SK-MEL-5 (cell line): ENCODE measurements at regions not wholly inside any gene's neighbourhood (a gene's known extent, or its start where the extent isn't known, plus 50 kb on each side); places are given as distances from the start of the nearest gene placed in this dataset.

Source experiments
- DNase-seq: peaks from one replicate; pipeline ENCODE4 v3.0.0-alpha.2; 2016; ENCODE audit warnings: low read depth, low spot score
- in situ Hi-C: cut with HindIII; loops from 2 replicates; pipeline ENCODE4 v1.10.0; 2016; ENCODE audit warnings: low sequenced_read_pairs, high pct_unique_total_duplicates, low pct_unique_long_range_greater_than_20kb

GRCh38 chr14:97838986-97839385 is 1041.8 kb downstream of the VRK1 start:
- in situ Hi-C loops: no loop called here
- no peak for DNase-seq

DNA sequence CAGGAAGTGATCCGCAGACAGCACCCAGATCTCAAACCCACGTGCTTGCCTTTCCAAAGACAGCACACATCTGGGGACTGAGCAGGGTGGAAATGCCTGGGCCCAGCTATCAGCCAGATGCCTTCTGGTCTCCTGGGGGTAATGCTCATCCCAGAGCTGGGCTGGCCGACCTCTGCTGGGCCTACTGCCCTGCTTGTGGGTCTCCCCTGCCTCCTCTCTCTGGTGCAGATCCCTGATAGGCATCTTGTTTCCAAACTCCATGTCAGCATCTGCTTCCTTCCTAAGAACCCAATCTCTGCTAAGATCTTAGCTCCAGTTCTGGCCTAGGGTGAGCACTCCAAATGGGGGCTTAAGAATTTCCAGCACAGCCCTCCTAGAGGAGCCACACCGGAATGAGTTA is 1043.0 kb downstream of the VRK1 start:
- no peak for DNase-seq
- in situ Hi-C loops: no loop called here

DNA sequence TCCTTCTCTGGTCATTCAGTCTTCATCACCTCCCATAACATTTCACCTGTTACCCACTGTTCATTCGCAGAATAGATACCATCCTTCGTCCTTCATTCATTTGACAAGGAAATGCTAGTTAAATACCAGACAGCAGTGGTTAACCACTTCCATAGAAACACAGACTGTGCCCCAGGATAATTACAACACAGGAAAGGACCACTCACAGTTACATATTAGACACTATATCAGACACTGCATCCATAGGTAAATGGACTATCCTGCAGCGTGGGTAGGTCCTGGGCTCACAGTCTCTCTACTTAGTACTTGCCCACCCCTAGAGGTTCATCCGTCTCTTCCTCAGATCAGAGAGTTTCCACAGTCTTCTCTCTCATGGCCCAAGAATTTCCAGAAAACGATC is 1044.6 kb downstream of the VRK1 start:
- no peak for DNase-seq
- in situ Hi-C loops: no loop called here

DNA sequence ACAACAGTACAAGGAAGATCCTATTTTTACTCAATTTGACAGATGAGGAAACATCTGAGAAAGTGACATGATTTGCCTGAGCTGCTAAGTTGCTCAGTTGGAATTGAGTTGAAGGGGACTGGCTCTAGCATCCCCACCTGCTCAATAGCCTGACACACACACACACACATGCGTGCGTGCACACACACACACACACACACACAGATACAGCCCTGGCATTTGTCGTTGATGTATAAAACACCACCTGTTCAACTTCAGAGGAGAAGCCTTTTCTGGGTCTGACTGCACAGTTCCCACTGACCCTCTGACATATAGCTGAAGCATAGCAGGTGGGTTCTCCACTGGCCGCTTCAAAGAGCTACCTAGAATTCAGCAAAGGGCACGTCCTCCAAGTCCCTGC is 1045.9 kb downstream of the VRK1 start:
- no peak for DNase-seq
- in situ Hi-C loops: no loop called here

DNA sequence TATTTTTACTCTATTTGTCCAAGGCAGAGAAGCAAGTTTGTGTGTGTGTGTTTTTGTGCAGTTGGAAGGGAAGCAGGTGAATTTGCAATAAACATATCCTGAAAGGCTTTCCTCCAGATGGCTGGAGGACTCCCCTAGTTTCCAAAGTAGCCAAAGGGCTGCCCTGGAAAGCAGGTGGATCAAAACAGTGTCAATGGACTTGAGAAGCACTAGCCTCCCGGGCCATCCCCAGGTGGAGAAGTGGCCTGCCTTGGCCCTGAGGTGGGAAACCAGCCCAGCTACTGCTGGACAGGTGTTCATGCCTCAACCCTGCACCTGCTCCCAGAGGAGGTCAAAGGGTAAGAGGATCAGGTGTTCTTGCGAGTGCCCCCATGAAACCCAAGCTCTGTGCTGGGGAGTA is 1046.9 kb downstream of the VRK1 start:
- in situ Hi-C loops: no loop called here
- DNase-seq: no peak

GRCh38 chr14:97846156-97846555 is 1049.0 kb downstream of the VRK1 start:
- in situ Hi-C loops: no loop called here
- DNase-seq: no peak

DNA sequence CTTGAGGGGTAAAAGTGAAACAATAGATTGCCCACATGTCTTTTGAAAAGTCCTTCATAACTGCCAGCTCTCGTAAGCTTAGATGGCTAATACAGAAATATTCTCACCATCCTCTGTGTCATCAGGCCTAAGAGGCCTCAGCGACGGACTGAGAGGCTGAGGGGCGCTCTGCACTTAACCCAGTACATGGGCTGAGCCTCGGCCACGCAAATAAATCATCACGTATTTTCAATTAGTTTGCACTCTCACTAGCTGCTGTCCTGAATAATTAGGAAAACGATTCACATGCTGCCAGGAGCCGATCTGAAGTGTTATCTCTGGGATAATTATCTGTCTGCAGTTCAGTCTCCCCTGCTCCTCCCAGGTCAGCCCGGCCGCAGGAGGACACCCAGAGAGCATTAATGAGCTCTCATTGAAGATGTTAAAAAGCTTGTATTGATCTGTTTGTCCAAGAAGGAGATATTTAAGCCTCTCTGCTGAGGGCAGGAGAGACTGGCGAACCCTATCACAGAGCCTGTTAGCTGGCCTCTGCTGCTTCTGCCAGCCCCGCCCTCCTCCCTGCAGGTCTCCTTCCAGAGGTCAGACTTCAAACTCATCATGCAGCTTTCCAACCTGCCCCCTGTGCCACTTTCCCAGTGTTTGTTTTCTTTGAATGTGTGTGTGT is 1051.3 kb downstream of the VRK1 start:
- in situ Hi-C loops: no loop called here
- no peak for DNase-seq

DNA sequence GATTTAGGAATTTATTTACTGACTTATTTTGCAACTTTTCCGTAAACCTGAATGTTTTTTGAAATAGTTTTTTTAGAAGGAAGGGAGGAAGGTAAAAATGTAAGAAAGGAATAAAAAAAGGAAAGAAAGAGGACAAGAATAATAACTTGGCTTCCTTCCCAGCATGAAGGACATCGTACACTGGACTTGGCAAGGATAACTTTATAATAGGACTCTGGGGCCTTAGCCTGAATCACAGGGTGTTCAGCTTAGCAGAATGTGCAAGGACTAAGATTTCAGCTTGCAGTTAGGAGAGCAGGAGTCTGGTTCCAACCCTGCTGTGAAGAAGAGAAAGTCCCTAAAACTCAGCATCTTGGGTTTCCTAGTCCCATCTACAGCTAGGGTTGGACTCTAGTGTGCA is 1053.3 kb downstream of the VRK1 start:
- DNase-seq: no peak
- in situ Hi-C loops: no loop called here

- in situ Hi-C loops: no loop called here
These were observed 1053.7 kb downstream of the VRK1 start for GRCh38 chr14:97850886-97851285.

GRCh38 chr14:97851428-97851995 is 1054.3 kb downstream of the VRK1 start:
- in situ Hi-C loops: no loop called here
- no peak for DNase-seq

More at GRCh38 chr14:97850886-97851285, 1053.7 kb downstream of the VRK1 start:
- no peak for DNase-seq

DNA sequence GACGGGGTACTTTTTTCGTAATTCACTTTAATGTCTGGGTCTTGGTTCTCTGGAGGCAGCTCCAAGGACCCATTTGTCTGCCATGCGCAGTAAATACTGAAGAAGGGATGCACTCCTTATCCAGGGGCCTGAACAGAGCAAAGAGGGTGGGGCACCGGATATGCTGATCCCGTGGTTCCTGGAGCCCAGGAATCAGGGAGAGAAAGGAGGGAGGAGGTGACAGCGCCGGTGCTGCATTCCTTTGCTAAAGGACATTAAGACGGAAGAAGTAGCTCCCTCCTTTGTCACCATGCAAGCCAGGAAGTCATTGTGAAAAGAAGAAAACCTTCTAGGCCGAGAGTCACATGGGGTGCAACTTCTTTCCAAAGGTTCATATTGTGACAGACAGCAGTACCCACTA is 1057.7 kb downstream of the VRK1 start:
- DNase-seq: no peak
- in situ Hi-C loops: no loop called here

DNA sequence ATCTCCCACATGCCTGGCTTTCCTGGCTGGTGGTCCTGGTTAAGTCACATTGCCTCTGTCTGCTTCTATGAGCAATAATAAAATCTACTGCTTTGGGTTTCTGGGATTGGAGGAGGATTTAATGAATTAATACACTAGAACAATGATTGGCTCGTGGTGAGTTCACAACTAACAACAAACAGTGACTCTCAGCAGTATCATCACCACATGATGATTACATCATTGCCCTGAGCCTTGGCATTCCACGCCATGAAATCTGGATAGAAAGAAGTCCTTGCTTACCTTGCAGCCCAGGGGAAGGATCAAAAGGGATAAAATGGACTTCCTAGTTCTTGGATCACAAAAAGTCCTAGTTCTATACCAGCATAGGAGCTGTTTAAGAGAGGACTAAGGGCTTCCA is 1069.0 kb downstream of the VRK1 start:
- no peak for DNase-seq
- in situ Hi-C loops: no loop called here

DNA sequence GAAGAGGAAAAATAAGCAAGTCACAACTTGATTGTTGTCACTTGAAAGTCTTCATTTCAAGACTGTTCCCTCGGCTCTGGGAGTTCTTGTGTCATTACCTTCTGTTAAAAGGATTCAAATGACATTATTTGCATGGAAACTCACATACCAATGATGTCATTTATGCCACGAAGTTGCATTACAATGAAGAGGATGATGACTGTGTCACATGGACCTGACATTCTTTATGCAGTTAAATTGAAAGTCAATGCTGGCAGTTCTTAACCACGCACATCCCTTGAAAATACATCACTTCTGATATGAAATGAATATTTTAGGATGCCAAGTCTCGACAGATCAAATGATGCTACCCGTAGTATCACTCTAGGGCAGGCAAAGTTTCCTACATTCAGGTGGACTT is 1069.5 kb downstream of the VRK1 start:
- DNase-seq: no peak
- in situ Hi-C loops: no loop called here

GRCh38 chr14:97873291-97873690 is 1076.1 kb downstream of the VRK1 start:
- DNase-seq: no peak
- in situ Hi-C loops: no loop called here

GRCh38 chr14:97874394-97874793 is 1077.2 kb downstream of the VRK1 start:
- DNase-seq: no peak
- in situ Hi-C loops: no loop called here

DNA sequence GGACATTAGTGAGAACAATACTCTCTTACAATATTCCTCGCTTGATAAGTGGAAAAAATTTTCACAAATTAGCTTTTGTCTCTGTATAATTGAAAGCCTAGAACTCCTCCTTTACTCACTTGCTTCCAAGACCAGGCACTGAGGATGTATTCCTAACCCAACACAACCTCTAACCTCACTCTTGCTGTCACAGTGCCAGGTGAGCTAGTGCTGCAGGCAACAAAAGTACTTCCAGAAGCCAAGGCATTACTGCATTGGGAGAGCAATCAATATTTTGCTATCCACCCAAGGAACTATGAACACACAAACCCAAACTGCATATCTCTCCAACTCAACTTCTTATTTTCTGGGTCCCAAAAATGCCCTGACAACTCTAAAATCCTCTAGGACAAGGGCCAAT is 1081.0 kb downstream of the VRK1 start:
- in situ Hi-C loops: no loop called here
- no peak for DNase-seq

DNA sequence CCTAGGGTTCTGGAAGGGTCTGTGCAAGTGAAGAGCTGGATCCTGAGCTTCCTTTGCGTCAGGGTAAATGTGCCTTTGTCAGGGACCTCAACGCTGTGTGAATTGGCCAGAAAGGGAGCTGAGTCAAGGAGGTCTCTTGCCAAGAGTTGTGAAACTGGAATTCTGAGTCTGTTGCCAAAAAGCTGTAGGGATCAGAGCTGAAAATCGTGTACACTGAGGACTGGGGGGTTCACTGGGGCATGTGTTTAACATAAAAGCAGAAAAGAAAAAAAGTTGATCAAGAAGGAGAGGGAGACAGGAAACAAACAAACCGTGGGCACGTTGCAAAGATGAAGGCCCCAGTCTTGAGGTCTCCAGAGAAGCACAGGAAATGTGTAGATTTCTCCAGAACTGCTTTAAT is 1081.5 kb downstream of the VRK1 start:
- in situ Hi-C loops: no loop called here
- no peak for DNase-seq

DNA sequence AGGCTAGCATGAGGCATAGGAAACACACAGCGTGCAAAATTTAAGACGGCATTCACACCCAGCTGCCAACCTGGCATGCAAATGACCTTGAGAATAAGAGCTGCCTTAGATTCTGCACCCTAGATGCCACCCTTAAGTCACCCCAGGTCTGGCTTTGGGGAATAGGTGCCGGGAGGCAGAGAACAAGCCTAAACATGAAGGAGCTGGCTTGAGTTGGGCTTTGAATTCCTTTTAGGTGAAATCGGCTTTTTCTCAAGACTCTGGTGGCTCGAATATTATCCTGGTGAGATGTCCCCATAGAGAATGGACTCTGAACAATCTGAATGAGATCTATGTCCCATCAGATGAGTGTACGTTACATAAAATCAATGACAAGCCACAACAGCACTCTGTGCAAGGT is 1090.5 kb downstream of the VRK1 start:
- in situ Hi-C loops: no loop called here
- no peak for DNase-seq

DNA sequence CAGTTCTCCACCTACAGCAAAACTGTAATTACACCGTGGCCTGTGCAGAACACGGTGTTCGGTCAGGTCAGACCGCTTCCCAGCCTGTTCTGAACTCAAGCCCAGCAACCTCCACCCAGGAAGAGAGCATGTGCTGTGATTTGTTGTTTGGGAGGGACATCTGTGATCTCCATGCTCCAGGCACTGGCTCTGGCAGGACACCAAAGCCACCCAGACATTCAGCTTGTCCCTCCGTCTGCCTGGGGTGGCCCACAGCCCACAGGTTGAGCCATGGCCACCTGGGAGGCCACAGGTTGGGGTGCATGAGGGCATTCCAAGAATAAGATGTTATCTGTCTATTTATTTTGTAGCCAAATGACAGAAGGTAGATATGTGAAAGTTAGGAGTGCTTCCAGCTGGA is 1091.1 kb downstream of the VRK1 start:
- DNase-seq: no peak
- in situ Hi-C loops: no loop called here

DNA sequence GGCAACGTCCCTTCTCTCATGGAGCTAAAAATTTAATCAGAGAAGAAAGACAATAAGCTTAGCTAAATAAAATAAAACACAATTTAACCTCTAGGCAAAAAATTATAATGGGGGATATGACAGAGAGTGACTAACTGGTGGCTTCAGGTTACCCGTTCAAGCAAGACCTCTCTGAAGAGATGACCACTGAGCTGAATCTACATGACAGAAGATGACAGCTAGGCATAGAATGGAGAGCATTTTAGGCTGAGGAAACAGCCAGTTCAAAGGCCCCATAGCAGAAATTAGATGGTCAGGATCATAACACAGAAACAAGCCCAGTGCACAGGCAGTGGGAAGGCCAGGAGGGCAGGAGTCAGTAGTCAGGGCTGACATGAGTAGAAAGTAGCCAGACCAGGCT is 1094.3 kb downstream of the VRK1 start:
- no peak for DNase-seq
- in situ Hi-C loops: no loop called here
